Activated naive CD4-positive, alpha-beta T cell treated with anti-CD3 and anti-CD28 coated beads, Interleukin-2, amount 50 U/mL, for 24 hours (primary cell): ENCODE measurements at regions not wholly inside any gene's neighbourhood (a gene's known extent, or its start where the extent isn't known, plus 50 kb on each side); places are given as distances from the start of the nearest gene placed in this dataset.

ENCODE experiments used
- H3K27ac Mint-ChIP-seq: one replicate; pipeline ENCODE4 v1.8.0; 2021; ENCODE audit warnings: mild to moderate bottlenecking, mixed read lengths
- H3K27me3 Mint-ChIP-seq: one replicate; pipeline ENCODE4 v1.8.0; 2021; ENCODE audit warnings: mixed read lengths
- H3K36me3 Mint-ChIP-seq: one replicate; pipeline ENCODE4 v1.8.0; 2021; ENCODE audit warnings: mixed read lengths
- H3K4me1 Mint-ChIP-seq: one replicate; pipeline ENCODE4 v1.8.0; 2021; ENCODE audit warnings: mixed read lengths
- H3K4me3 Mint-ChIP-seq: one replicate; pipeline ENCODE4 v1.8.0; 2021; ENCODE audit warnings: mild to moderate bottlenecking, mixed read lengths
- H3K9me3 Mint-ChIP-seq: one replicate; pipeline ENCODE4 v1.8.0; 2021; ENCODE audit warnings: mixed read lengths

GRCh38 chr13:97140611-97141010, 81.5 kb upstream of the MBNL2 start:
- Mint-ChIP-seq H3K36me3 (no peaks in the 10 kb centered on the region), H3K9me3 (no peaks in the 10 kb centered on the region), H3K4me1 (peaks cover 6% of the 10 kb centered on the region), H3K27me3 (peaks cover 8% of the 10 kb centered on the region), H3K27ac (no peak overlapping the region), H3K4me3 (no peak overlapping the region)

- Mint-ChIP-seq H3K27me3 (peaks cover 8% of the 10 kb centered on the region), H3K36me3 (no peaks in the 10 kb centered on the region), H3K9me3 (no peaks in the 10 kb centered on the region), H3K4me1 (peaks cover 6% of the 10 kb centered on the region), H3K27ac (no peak overlapping the region), H3K4me3 (no peak overlapping the region)
Observed at GRCh38 chr13:97141097-97141496, 81.0 kb upstream of the MBNL2 start.

GRCh38 chr13:97141564-97142005, 80.5 kb upstream of the MBNL2 start:
- Mint-ChIP-seq H3K4me3 (no peak overlapping the region), H3K27me3 (peaks cover 8% of the 10 kb centered on the region), H3K27ac (no peak overlapping the region), H3K36me3 (no peaks in the 10 kb centered on the region), H3K9me3 (no peaks in the 10 kb centered on the region), H3K4me1 (peaks cover 6% of the 10 kb centered on the region)

- no peaks in the 10 kb centered on the region for H3K36me3 Mint-ChIP-seq
- H3K27me3 Mint-ChIP-seq: peaks cover 8% of the 10 kb centered on the region
- peaks cover 6% of the 10 kb centered on the region for H3K4me1 Mint-ChIP-seq
- H3K27ac Mint-ChIP-seq: no peak overlapping the region
- H3K9me3 Mint-ChIP-seq: no peaks in the 10 kb centered on the region
- H3K4me3 Mint-ChIP-seq: no peak overlapping the region
Observed at GRCh38 chr13:97142452-97142851, 79.7 kb upstream of the MBNL2 start.

GRCh38 chr13:97145057-97145456, 77.1 kb upstream of the MBNL2 start:
- Mint-ChIP-seq H3K27me3 (peaks cover 5% of the 10 kb centered on the region), H3K4me3 (no peak overlapping the region), H3K4me1 (peaks cover 6% of the 10 kb centered on the region), H3K9me3 (no peaks in the 10 kb centered on the region), H3K27ac (no peak overlapping the region), H3K36me3 (no peaks in the 10 kb centered on the region)

GRCh38 chr13:97148894-97149293, 73.2 kb upstream of the MBNL2 start:
- Mint-ChIP-seq H3K9me3 (no peaks in the 10 kb centered on the region), H3K36me3 (no peaks in the 10 kb centered on the region), H3K4me3 (no peak overlapping the region), H3K27ac (no peak overlapping the region), H3K27me3 (no peaks in the 10 kb centered on the region), H3K4me1 (no peaks in the 10 kb centered on the region)

- H3K4me3 Mint-ChIP-seq: no peak overlapping the region
- no peaks in the 10 kb centered on the region for H3K36me3 Mint-ChIP-seq
Observed at GRCh38 chr13:97160421-97160820, 61.7 kb upstream of the MBNL2 start.

GRCh38 chr13:97161582-97162231, 60.4 kb upstream of the MBNL2 start:
- Mint-ChIP-seq H3K4me3 (no peak overlapping the region), H3K9me3 (peaks cover 11% of the 10 kb centered on the region), H3K27ac (no peak overlapping the region), H3K36me3 (no peaks in the 10 kb centered on the region), H3K4me1 (no peaks in the 10 kb centered on the region), H3K27me3 (peaks cover 2% of the 10 kb centered on the region)

More at GRCh38 chr13:97160421-97160820, 61.7 kb upstream of the MBNL2 start:
- Mint-ChIP-seq H3K9me3 (peaks cover 11% of the 10 kb centered on the region), H3K27ac (no peak overlapping the region), H3K27me3 (peaks cover 2% of the 10 kb centered on the region), H3K4me1 (no peaks in the 10 kb centered on the region)

- no peaks in the 10 kb centered on the region for H3K4me1 Mint-ChIP-seq
- no peak overlapping the region for H3K27ac Mint-ChIP-seq
- H3K36me3 Mint-ChIP-seq: no peaks in the 10 kb centered on the region
- H3K27me3 Mint-ChIP-seq: peaks cover 2% of the 10 kb centered on the region
- H3K4me3 Mint-ChIP-seq: no peak overlapping the region
- peaks cover 11% of the 10 kb centered on the region for H3K9me3 Mint-ChIP-seq
Observed at GRCh38 chr13:97165502-97166425, 56.4 kb upstream of the MBNL2 start.

GRCh38 chr13:97171136-97171535, 51.0 kb upstream of the MBNL2 start:
- H3K9me3 Mint-ChIP-seq: no peaks in the 10 kb centered on the region
- H3K4me3 Mint-ChIP-seq: no peak overlapping the region
- no peak overlapping the region for H3K27ac Mint-ChIP-seq
- peaks cover 2% of the 10 kb centered on the region for H3K36me3 Mint-ChIP-seq
- no peaks in the 10 kb centered on the region for H3K27me3 Mint-ChIP-seq
- no peaks in the 10 kb centered on the region for H3K4me1 Mint-ChIP-seq
